NCI-H1105 (cell line): ENCODE measurements at regions not wholly inside any gene's neighbourhood (a gene's known extent, or its start where the extent isn't known, plus 50 kb on each side); places are given as distances from the start of the nearest gene placed in this dataset.

Experiments
- DNase-seq: peaks from one replicate; lab custom pipeline; 2025; lab: John Stamatoyannopoulos, UW

DNA sequence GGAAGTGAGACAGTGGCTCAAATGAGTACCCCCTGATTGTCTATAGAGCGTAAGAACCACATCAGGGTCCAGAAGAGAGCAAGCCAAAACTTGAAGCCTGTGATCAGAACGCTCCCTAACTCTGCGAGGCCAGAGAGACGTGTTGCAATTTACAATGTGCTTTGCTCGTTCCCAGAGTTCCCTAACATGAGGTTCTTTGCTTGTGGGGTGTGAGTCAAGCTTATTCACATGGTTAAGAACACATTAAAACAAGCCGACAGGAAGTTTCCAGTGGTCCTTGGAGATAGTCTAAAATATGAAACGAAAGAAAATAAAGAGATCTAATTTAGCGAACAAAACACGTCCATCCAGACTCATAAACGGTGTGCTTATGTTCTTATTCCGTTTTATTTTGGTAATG, 702.3 kb downstream of the TRIML1 start:
- no peak for DNase-seq

- no peak for DNase-seq
Observed at GRCh38 chr4:188854436-188854835, 715.2 kb downstream of the TRIML1 start.

DNA sequence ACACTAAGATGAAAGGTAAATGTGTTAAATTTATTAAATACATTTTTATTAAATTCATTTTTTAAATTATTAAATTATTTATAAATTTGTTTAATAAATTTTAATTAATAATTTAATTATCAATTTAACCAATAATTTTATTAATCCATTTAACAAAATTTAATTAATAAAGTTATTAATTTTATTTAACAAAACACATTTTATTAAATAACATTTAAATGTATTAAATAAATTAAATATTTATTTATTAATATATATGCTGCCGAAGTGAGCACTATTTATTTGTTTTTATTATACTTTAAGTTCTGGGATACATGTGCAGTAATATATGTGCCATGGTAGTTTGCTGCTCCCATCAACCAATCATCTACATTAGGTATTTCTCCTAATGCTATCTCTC, 719.5 kb downstream of the TRIML1 start:
- no peak for DNase-seq

- DNase-seq: no peak
Observed at GRCh38 chr4:188864741-188865140, 725.5 kb downstream of the TRIML1 start.

DNA sequence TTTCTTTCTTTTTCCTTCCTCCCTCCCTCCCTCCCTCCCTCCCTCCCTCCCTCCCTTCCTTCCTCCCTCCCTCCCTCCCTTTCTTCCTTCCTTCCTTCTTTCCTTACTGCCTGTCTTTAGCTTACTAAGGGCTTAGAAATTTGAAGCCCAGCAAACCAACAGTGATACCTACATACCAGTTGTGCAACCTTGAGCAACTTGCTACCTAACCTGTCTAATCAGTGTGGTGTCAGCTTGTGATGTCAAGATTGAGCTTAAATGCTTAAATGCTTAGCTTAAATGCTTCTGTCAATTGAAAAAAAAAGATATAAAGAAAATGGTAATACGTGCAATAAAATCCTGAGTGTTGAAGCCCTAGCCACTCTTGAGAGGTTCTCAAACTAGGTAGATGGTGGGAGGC, 728.6 kb downstream of the TRIML1 start:
- DNase-seq: no peak

- DNase-seq: no peak
Observed at GRCh38 chr4:188869581-188869980, 730.3 kb downstream of the TRIML1 start.

GRCh38 chr4:188872809-188873208, 733.6 kb downstream of the TRIML1 start:
- no peak for DNase-seq

GRCh38 chr4:188876881-188877280, 737.6 kb downstream of the TRIML1 start:
- DNase-seq: no peak

DNA sequence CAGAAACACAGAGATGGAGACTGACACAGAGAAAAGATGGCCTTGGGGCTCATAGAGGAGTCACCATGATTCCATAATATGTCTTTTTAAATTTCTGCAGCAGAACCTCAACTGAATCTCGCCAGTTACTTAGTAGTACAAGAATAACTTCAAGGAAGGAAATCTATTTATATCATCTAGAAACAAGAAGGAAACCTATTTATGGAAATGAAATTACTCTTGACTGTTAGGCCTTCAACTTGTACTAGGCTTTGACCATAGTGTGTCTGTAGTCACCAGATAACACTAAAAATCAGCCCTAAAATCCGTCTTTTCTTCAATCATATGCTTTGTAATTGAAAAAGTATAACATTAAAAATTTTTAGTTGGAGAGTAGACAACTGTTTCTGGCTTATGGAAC, 740.4 kb downstream of the TRIML1 start:
- no peak for DNase-seq

- no peak for DNase-seq
Observed at GRCh38 chr4:188887905-188888304, 748.7 kb downstream of the TRIML1 start.

GRCh38 chr4:188892837-188893236, 753.6 kb downstream of the TRIML1 start:
- DNase-seq: no peak

DNA sequence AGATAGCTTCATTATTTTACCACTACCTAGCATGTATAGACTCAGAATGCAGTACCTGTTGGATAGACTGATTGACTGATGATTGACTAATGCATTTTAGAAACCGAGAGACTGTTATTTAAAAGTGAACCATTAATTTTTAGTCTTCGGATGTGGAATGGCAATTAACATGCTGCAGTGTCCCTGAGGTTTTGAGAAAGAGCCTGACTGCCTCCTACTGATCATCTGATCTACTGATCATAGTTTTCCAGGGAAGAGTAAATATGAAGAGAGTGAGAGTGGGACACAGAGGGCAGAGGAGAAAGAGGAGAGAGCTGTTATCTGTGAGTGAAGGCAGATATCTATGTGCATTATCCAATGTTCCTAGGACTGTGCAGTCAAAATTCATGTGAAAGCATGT, 764.7 kb downstream of the TRIML1 start:
- no peak for DNase-seq

- DNase-seq: no peak
Observed at GRCh38 chr4:188904617-188905016, 765.4 kb downstream of the TRIML1 start.

- DNase-seq: no peak
Observed at GRCh38 chr4:188905248-188905647, 766.0 kb downstream of the TRIML1 start.

GRCh38 chr4:188911199-188911598, 772.0 kb downstream of the TRIML1 start:
- no peak for DNase-seq

GRCh38 chr4:188911707-188912106, 772.5 kb downstream of the TRIML1 start:
- no peak for DNase-seq

DNA sequence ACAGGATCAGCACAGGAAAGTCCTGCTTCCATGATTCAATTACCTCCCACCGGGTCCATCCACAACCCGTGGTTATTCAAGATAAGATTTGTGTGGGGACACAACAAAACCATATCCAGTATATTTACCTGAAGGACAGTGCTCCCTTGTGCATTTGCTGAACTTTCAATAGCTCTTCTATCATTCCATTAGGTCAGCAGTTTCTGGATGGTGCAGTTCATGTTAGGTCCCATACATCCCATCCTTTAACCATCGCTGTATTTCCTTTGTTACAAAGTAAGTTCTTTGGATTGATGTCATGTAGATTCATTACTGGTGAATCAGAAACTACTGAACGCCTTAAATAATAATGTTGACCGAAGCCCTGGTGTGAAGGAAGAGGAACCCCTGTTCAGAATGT, 775.9 kb downstream of the TRIML1 start:
- no peak for DNase-seq

- no peak for DNase-seq
Observed at GRCh38 chr4:188918787-188919186, 779.5 kb downstream of the TRIML1 start.

DNA sequence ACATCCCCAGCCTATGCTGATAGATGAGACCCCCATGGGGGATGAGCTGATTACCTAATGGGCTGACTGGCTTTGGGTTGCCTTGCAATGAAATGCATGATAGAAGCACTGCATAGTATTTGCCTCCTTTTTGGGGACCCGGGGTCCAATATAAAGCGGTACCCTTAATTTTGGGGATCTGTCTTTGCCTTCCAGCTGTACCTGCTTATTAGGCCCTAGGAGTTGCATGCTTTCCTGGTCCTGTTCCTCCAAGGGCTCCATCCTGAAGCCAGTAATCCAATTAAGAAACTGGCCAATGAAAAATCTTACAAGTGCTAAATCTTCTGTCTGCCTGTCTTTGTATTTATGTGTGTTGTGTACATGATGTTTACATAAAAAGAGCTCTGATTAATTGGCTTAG, 791.6 kb downstream of the TRIML1 start:
- DNase-seq: no peak

DNA sequence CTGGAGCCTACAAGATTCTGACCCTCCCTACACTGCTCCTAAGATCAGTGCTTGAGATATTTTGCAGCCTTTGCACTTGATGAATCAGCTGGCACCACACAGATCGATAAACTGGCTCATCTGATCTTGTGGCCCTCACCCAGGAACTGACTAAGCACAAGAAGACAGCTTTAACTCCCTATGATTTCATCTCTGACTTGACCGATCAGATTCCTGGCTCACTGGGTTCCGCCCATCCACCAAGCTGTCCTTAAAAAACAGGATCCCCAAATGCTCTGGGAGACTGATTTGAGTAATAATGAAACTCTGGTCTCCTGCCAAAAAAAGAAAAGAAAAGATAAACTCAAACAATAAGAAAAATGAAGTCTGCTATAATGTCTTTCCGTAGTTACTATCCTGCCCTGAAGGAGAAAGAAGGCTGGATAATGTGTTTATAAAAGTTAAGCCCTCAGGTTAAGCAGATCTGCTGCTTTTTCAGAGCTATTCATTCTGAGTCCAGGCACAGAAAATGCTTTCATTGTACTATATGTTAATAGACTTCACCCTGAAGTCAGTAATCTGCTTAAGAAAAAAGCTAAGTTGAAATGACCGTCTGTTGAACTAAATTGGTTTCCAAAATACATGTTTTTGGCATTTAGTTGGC, 795.2 kb downstream of the TRIML1 start:
- no peak for DNase-seq

- DNase-seq: no peak
Observed at GRCh38 chr4:188941524-188942119, 802.4 kb downstream of the TRIML1 start.

- no peak for DNase-seq
Observed at GRCh38 chr4:188942606-188943005, 803.4 kb downstream of the TRIML1 start.

DNA sequence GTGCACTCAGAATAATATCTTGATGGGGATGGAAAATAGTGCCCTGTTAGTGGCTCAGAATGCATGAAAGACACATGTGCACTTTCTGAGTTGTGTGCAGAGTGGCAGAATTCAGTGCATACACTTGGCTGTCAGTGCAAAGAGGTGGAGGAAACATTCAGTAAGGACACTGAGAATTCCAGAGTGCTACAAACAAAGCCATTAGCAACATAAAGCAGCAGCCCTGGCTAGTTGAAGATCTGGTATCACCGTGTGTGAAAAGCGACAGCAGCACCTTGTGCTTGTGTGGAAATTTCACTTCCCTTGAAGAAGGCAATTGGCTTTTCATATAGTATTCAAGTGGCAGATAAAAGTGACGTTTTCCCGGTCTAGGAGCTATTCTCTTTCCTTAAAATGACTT, 810.4 kb downstream of the TRIML1 start:
- no peak for DNase-seq

DNA sequence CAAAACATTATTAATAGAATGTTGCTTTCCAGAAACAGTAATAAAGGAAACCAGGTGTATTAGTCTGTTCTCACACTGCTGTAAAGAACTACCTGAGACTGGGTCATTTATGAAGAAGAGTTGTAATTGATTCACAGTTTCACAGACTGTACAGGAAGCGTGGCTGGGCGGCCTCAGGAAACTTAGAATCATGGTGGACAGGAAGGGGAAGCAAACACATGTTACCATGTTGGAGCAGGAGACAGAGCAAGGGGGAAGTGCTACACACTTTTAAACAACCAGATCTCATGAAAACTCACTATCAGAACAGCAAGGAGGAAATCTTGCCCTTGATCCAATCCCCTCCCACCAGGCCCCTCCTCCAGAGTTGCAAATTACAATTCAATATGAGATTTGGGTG, 815.8 kb downstream of the TRIML1 start:
- no peak for DNase-seq
